H1 (cell line): ENCODE measurements at regions not wholly inside any gene's neighbourhood (a gene's known extent, or its start where the extent isn't known, plus 50 kb on each side); places are given as distances from the start of the nearest gene placed in this dataset.

Source experiments
- CTCF ChIA-PET: fragments of 300-600 bp; sonication (Branson Sonifier 250); formaldehyde crosslinking; loops from one replicate; lab custom pipeline; 2021; ENCODE audit not compliant: partially characterized antibody; lab: Charles Lee
- POLR2A ChIA-PET: fragments of 300-600 bp; sonication (Branson Sonifier 250); formaldehyde crosslinking; loops from one replicate; lab custom pipeline; 2021; ENCODE audit warnings: inconsistent platforms; ENCODE audit not compliant: partially characterized antibody; lab: Charles Lee
- DNase-seq, 2 experiments: peaks; one replicate each; pipeline versions ENCODE4 v3.0.0 to v3.0.0-alpha.2; 2010 to 2022; ENCODE audit warnings: low spot score in 2 of 2, low read depth in 1 of 2, mixed read lengths in 1 of 2
- FAIRE-seq: peaks from 2 replicates; lab custom pipeline; 2011; peaks lifted over from hg19 to GRCh38; lab: Jason Lieb, UNC
- H2AFZ ChIP-seq: 2 replicates; pipeline ENCODE4 v1.8.1; 2012; ENCODE audit warnings: low read length, inconsistent platforms
- H2AK5ac ChIP-seq: 2 replicates; pipeline ENCODE4 v1.6.1; 2013; ENCODE audit warnings: low read depth, low read length
- H2BK120ac ChIP-seq: replicated peaks from 2 replicates; pipeline ENCODE3; 2013; ENCODE audit warnings: low read depth, low read length, inconsistent platforms
- H2BK12ac ChIP-seq: 2 replicates; pipeline ENCODE4 v1.6.1; 2013; ENCODE audit warnings: low read depth, low read length
- H2BK15ac ChIP-seq: 2 replicates; pipeline ENCODE4 v1.6.1; 2013; ENCODE audit warnings: low read length
- H2BK20ac ChIP-seq: 2 replicates; pipeline ENCODE4 v1.6.1; 2013; ENCODE audit warnings: low read length
- H2BK5ac ChIP-seq: 2 replicates; pipeline ENCODE4 v1.6.1; 2013; ENCODE audit warnings: low read depth, low read length
- H3K14ac ChIP-seq: 2 replicates; pipeline ENCODE4 v1.6.1; 2013; ENCODE audit warnings: inconsistent platforms; ENCODE audit not compliant: insufficient read length
- H3K18ac ChIP-seq: 2 replicates; pipeline ENCODE4 v1.6.1; 2013; ENCODE audit warnings: low read length; ENCODE audit errors: extremely low read depth
- H3K23ac ChIP-seq: 2 replicates; pipeline ENCODE4 v1.6.1; 2013; ENCODE audit warnings: inconsistent platforms; ENCODE audit not compliant: insufficient read length
- H3K23me2 ChIP-seq: 2 replicates; pipeline ENCODE4 v1.6.1; 2013; ENCODE audit warnings: low read depth, low read length
- H3K27ac ChIP-seq: 2 replicates; pipeline ENCODE4 v1.6.1; 2011; ENCODE audit warnings: low read depth, low read length, inconsistent platforms
- H3K27me3 ChIP-seq, 4 experiments: replicated peaks in 1 of 4; 1 replicate in 1 of 4; 2 replicates in 3 of 4; pipeline versions ENCODE4 v1.6.1 to v1.8.1; 2011 to 2013; ENCODE audit warnings: low read length in 3 of 4, mild to moderate bottlenecking in 3 of 4, inconsistent platforms in 2 of 4, mixed read lengths in 2 of 4, moderate library complexity in 1 of 4; ENCODE audit not compliant: control insufficient read depth in 3 of 4, insufficient read depth in 3 of 4; ENCODE audit errors: extremely low read depth in 1 of 4
- H3K36me3 ChIP-seq, 4 experiments: 2 replicates each; pipeline versions ENCODE4 v1.6.1 to v1.8.1; 2011 to 2013; ENCODE audit warnings: mild to moderate bottlenecking in 4 of 4, low read length in 3 of 4, moderate library complexity in 2 of 4, control low read depth in 1 of 4, inconsistent platforms in 1 of 4; ENCODE audit not compliant: insufficient read depth in 4 of 4, control insufficient read depth in 2 of 4
- H3K4ac ChIP-seq: replicated peaks from 2 replicates; pipeline ENCODE3; 2013; ENCODE audit warnings: low read length, low read depth, mixed read lengths, inconsistent platforms; ENCODE audit not compliant: insufficient read length
- H3K4me1 ChIP-seq, 4 experiments: replicated peaks in 1 of 4; 1 replicate in 1 of 4; 2 replicates in 3 of 4; pipeline versions ENCODE4 v1.6.1 to v1.8.1; 2011 to 2013; ENCODE audit warnings: low read length in 3 of 4, inconsistent platforms in 2 of 4, mixed read lengths in 1 of 4; ENCODE audit not compliant: insufficient read depth in 4 of 4, control insufficient read depth in 3 of 4
- H3K4me2 ChIP-seq, 2 experiments: 2 replicates each; pipeline versions ENCODE4 v1.6.1 to v1.8.1; 2011 to 2013; ENCODE audit warnings: low read depth in 2 of 2, low read length in 2 of 2, control low read depth in 1 of 2, inconsistent platforms in 1 of 2, mild to moderate bottlenecking in 1 of 2; ENCODE audit not compliant: insufficient read depth in 1 of 2
- H3K4me3 ChIP-seq, 4 experiments: fragments of 200-600, 300-600 bp in 1 of 4; sonication (generic), shearing (Covaris generic), sonication (Bioruptor Twin) in 1 of 4; 2 replicates each; pipeline versions ENCODE4 v1.5.1 to v1.8.1; 2011 to 2016; ENCODE audit warnings: low read length in 4 of 4, low read depth in 3 of 4, control low read depth in 2 of 4, inconsistent platforms in 2 of 4, mild to moderate bottlenecking in 2 of 4, mixed read lengths in 1 of 4, moderate library complexity in 1 of 4; ENCODE audit not compliant: insufficient read depth in 2 of 4; ENCODE audit errors: extremely low read depth in 1 of 4
- H3K56ac ChIP-seq: replicated peaks from 2 replicates; pipeline ENCODE3; 2013; ENCODE audit warnings: low read depth, mild to moderate bottlenecking, mixed read lengths, low read length, inconsistent platforms; ENCODE audit not compliant: insufficient read length
- H3K79me1 ChIP-seq: 2 replicates; pipeline ENCODE4 v1.6.1; 2013; ENCODE audit warnings: low read depth, low read length, control low read depth
- H3K79me2 ChIP-seq, 2 experiments: 2 replicates each; pipeline versions ENCODE4 v1.6.1 to v1.8.1; 2012 to 2013; ENCODE audit warnings: low read length in 2 of 2, mild to moderate bottlenecking in 2 of 2, inconsistent platforms in 1 of 2; ENCODE audit not compliant: insufficient read depth in 2 of 2, control insufficient read depth in 1 of 2
- H3K9ac ChIP-seq, 4 experiments: replicated peaks in 1 of 4; 1 replicate in 1 of 4; 2 replicates in 3 of 4; pipeline versions ENCODE4 v1.6.1 to v1.8.1; 2011 to 2013; ENCODE audit warnings: low read depth in 3 of 4, low read length in 3 of 4, control low read depth in 2 of 4, mild to moderate bottlenecking in 2 of 4, moderate library complexity in 2 of 4, inconsistent platforms in 1 of 4; ENCODE audit errors: extremely low read depth in 1 of 4
- H3K9me3 ChIP-seq, 2 experiments: 2 replicates each; pipeline versions ENCODE4 v1.6.1 to v1.8.1; 2012 to 2013; ENCODE audit warnings: mild to moderate bottlenecking in 2 of 2, moderate library complexity in 2 of 2, control low read depth in 1 of 2, inconsistent platforms in 1 of 2, low read depth in 1 of 2, low read length in 1 of 2, mixed read lengths in 1 of 2; ENCODE audit not compliant: insufficient read depth in 2 of 2
- H4K20me1 ChIP-seq, 2 experiments: replicated peaks in 1 of 2; 2 replicates each; pipeline versions ENCODE3 to v1.8.1; 2011 to 2013; ENCODE audit warnings: inconsistent platforms in 2 of 2, low read length in 2 of 2, mild to moderate bottlenecking in 1 of 2; ENCODE audit not compliant: insufficient read depth in 2 of 2, control insufficient read depth in 1 of 2
- H4K5ac ChIP-seq: 2 replicates; pipeline ENCODE4 v1.6.1; 2013; ENCODE audit warnings: low read length, low read depth, mixed read lengths, inconsistent platforms; ENCODE audit not compliant: insufficient read length
- H4K8ac ChIP-seq: 2 replicates; pipeline ENCODE4 v1.8.0; 2013; ENCODE audit warnings: mild to moderate bottlenecking, moderate library complexity, low read length, inconsistent platforms; ENCODE audit not compliant: insufficient read depth; ENCODE audit errors: extremely low read depth
- H4K91ac ChIP-seq: replicated peaks from 2 replicates; pipeline ENCODE3; 2013; ENCODE audit warnings: low read length, mixed read lengths, inconsistent platforms; ENCODE audit not compliant: insufficient read length
- CTCF ChIP-seq, 3 experiments: IDR thresholded peaks; 1 replicate in 2 of 3; 2 replicates in 1 of 3; pipeline versions ENCODE4 v1.5.1 to v1.6.1; 2011; ENCODE audit warnings: low read length in 3 of 3, mild to moderate bottlenecking in 3 of 3, inconsistent platforms in 2 of 3, low read depth in 1 of 3, moderate library complexity in 1 of 3; ENCODE audit not compliant: insufficient read depth in 1 of 3; ENCODE audit errors: control extremely low read depth in 1 of 3
- HDAC2 ChIP-seq, 2 experiments: fragments of 300-600 bp in 1 of 2; sonication (generic) in 1 of 2; IDR thresholded peaks; 2 replicates each; pipeline ENCODE4 v1.6.1; 2011 to 2012; ENCODE audit warnings: low read depth in 2 of 2, low read length in 2 of 2, mild to moderate bottlenecking in 2 of 2, moderate library complexity in 2 of 2, borderline replicate concordance in 1 of 2, inconsistent platforms in 1 of 2
- RAD21 ChIP-seq, 2 experiments: IDR thresholded peaks in 1 of 2; conservative IDR thresholded peaks in 1 of 2; 2 replicates each; pipeline ENCODE4 v1.6.1; 2011; ENCODE audit warnings: low read depth in 2 of 2, low read length in 2 of 2, improper control_type of control experiment in 1 of 2, inconsistent platforms in 1 of 2, mild to moderate bottlenecking in 1 of 2, moderate library complexity in 1 of 2
- WGBS, 2 experiments: shearing (Covaris generic) in 1 of 2; methylation state at CpG; one replicate each; pipeline versions ENCODE4 v1.1.6 to v1.1.7; 2013 to 2015; ENCODE audit warnings: low lambda C conversion rate in 2 of 2, mixed read lengths in 2 of 2, inconsistent platforms in 1 of 2, low coverage in 1 of 2, missing lambda C conversion rate in 1 of 2; ENCODE audit not compliant: insufficient replicate concordance in 2 of 2, insufficient coverage in 1 of 2, insufficient read length in 1 of 2; ENCODE audit errors: extremely low coverage in 1 of 2, missing lambda C conversion rate in 1 of 2; 5-methylcytosine and 5-hydroxymethylcytosine counted together

GRCh38 chr9:78115073-78115472 is 83.5 kb upstream of the GNAQ start:
- H4K91ac ChIP-seq = no peak overlapping the region
- H3K23me2 ChIP-seq = no peaks in the 10 kb centered on the region; the same call in 1 of the 2 replicates
- no peak overlapping the region for H3K18ac ChIP-seq
- no peak overlapping the region for H2BK15ac ChIP-seq
- DNase-seq (no peak), FAIRE-seq (peak; percentile 69)
- H2BK12ac ChIP-seq = no peak overlapping the region
- ChIA-PET POLR2A (interaction anchor here (0.6 kb wide), 1 partner anchor 401 kb away, joined by 3 read pairs; no protein-coding TSS in a partner anchor), CTCF (interaction anchor here (0.5 to 4.2 kb wide), 29 partner anchors 10 to 1172 kb away, joined by 3 to 38 read pairs (median 4); no protein-coding TSS in a partner anchor)
- no peak overlapping the region for H3K56ac ChIP-seq
- no peak overlapping the region for H3K23ac ChIP-seq
- H2BK20ac ChIP-seq = no peak overlapping the region
- no peaks in the 10 kb centered on the region for H3K79me2 ChIP-seq
- H2AK5ac ChIP-seq = no peak overlapping the region
- H3K9ac ChIP-seq = no peak overlapping the region
- no peak overlapping the region for H3K4me2 ChIP-seq
- H2BK5ac ChIP-seq = no peak overlapping the region
- no peaks in the 10 kb centered on the region for H3K36me3 ChIP-seq
- no peak overlapping the region for H2AFZ ChIP-seq
- H4K5ac ChIP-seq = no peak overlapping the region
- no peaks in the 10 kb centered on the region for H3K9me3 ChIP-seq
- H3K4me3 ChIP-seq = no peak overlapping the region
- WGBS, 2 experiments = 91% methylated on average over 1 of the region's 1 CpG; no CpG with 5 or more reads in 1 of the 2 experiments
- H2BK120ac ChIP-seq = no peak overlapping the region
- H3K79me1 ChIP-seq = no peaks in the 10 kb centered on the region
- no peaks in the 10 kb centered on the region for H3K4me1 ChIP-seq
- H3K14ac ChIP-seq = no peak overlapping the region
- TF ChIP-seq RAD21 (IDR thresholded peaks at IDR 0.05 in 1 of 2, conservative IDR thresholded peaks at IDR 0.05 in 1 of 2; ENCODE audit: low read depth in 2 of 2, low read length in 2 of 2) (peak; percentile 35 to 46), CTCF (IDR thresholded peaks at IDR 0.05; ENCODE audit: control extremely low read depth in 1 of 3, insufficient read depth in 1 of 3, low read depth in 1 of 3, low read length in 3 of 3) (peak in 2 of 3 experiments; percentile 48 to 68; a peak in 2 of 4 replicates), HDAC2 (IDR thresholded peaks at IDR 0.05; ENCODE audit: borderline replicate concordance in 1 of 2, low read depth in 2 of 2, low read length in 2 of 2) (no peak)
- H4K20me1 ChIP-seq = no peaks in the 10 kb centered on the region
- no peaks in the 10 kb centered on the region for H3K27me3 ChIP-seq
- no peak overlapping the region for H4K8ac ChIP-seq
- no peak overlapping the region for H3K4ac ChIP-seq
- no peak overlapping the region for H3K27ac ChIP-seq
